Gastrocnemius medialis (tissue), 4 donors: ENCODE measurements at regions not wholly inside any gene's neighbourhood (a gene's known extent, or its start where the extent isn't known, plus 50 kb on each side); places are given as distances from the start of the nearest gene placed in this dataset.

Source experiments
- CTCF ChIP-seq, 5 experiments: fragments of 450-650 bp in 3 of 5; fragments of 200-600 bp in 2 of 5; sonication (generic) in 2 of 5; IDR thresholded peaks in 4 of 5; conservative IDR thresholded peaks in 1 of 5; 1 replicate in 4 of 5; 2 replicates in 1 of 5; pipeline ENCODE4 v1.5.1; 2016 to 2019; ENCODE audit warnings: antibody characterized with exemption in 5 of 5, mild to moderate bottlenecking in 3 of 5, moderate library complexity in 3 of 5
- POLR2A ChIP-seq, 2 donors: fragments of 450-650 bp; IDR thresholded peaks; one replicate each; pipeline ENCODE4 v1.6.1; 2017; ENCODE audit warnings: antibody characterized with exemption in 2 of 2, mild to moderate bottlenecking in 2 of 2, moderate library complexity in 2 of 2

- TF ChIP-seq CTCF (IDR thresholded peaks at IDR 0.05 in 4 of 5, conservative IDR thresholded peaks at IDR 0.05 in 1 of 5), result no peak
- TF ChIP-seq POLR2A (IDR thresholded peaks at IDR 0.05), result no peak
Measured at GRCh38 chr17:77807746-77808441, 150.6 kb upstream of the TNRC6C start.
